GM23338 (cell line): ENCODE measurements at regions not wholly inside any gene's neighbourhood (a gene's known extent, or its start where the extent isn't known, plus 50 kb on each side); places are given as distances from the start of the nearest gene placed in this dataset.
"Not testable (repeated sequence)": the region's sequence is repeated elsewhere in the genome, so short reads cannot be mapped to it uniquely, and the experiment has no call there.

Source experiments
- CREB1 ChIP-seq: fragments of 250-450 bp; sonication (Bioruptor Pico); IDR thresholded peaks from 2 replicates; pipeline ENCODE4 v1.5.0; 2020; ENCODE audit warnings: low read depth, mild to moderate bottlenecking, moderate library complexity
- CTCF ChIP-seq, 2 experiments: fragments of 200-600 bp in 1 of 2; sonication (generic) in 1 of 2; conservative IDR thresholded peaks; 2 replicates each; pipeline versions ENCODE4 v1.5.1 to v1.6.1; 2016 to 2017; ENCODE audit warnings: antibody characterized with exemption in 2 of 2, low read depth in 2 of 2, mild to moderate bottlenecking in 2 of 2, moderate library complexity in 1 of 2
- ETS1 ChIP-seq: IDR thresholded peaks from 2 replicates; pipeline ENCODE4 v1.6.1; 2016; ENCODE audit warnings: antibody characterized with exemption
- EZH2 ChIP-seq: fragments of 200-600 bp; sonication (generic); IDR thresholded peaks from one replicate; pipeline ENCODE4 v1.8.0; 2017; ENCODE audit warnings: antibody characterized with exemption, mild to moderate bottlenecking, low read depth; ENCODE audit not compliant: unreplicated experiment
- EZH2phosphoT487 ChIP-seq: fragments of 200-600 bp; sonication (generic); IDR thresholded peaks from one replicate; pipeline ENCODE4 v1.8.1; 2018; ENCODE audit warnings: antibody characterized with exemption; ENCODE audit not compliant: unreplicated experiment
- JUNB ChIP-seq: IDR thresholded peaks from one replicate; pipeline ENCODE4 v1.6.1; 2016; ENCODE audit warnings: antibody characterized with exemption; ENCODE audit not compliant: unreplicated experiment
- POLR2AphosphoS5 ChIP-seq: IDR thresholded peaks from 2 replicates; pipeline ENCODE4 v1.6.1; 2016; ENCODE audit warnings: antibody characterized with exemption, low read depth
- REST ChIP-seq: IDR thresholded peaks from one replicate; pipeline ENCODE4 v1.6.1; 2018; ENCODE audit warnings: antibody characterized with exemption; ENCODE audit not compliant: unreplicated experiment
- ZNF114 ChIP-seq: fragments of 250-450 bp; sonication (Bioruptor Pico); IDR thresholded peaks from 2 replicates; pipeline ENCODE4 v1.5.0; 2020; ENCODE audit warnings: mild to moderate bottlenecking, moderate library complexity

- TF ChIP-seq EZH2phosphoT487; CTCF (conservative IDR thresholded peaks at IDR 0.05; ENCODE audit: low read depth in 2 of 2); POLR2AphosphoS5; REST; JUNB; EZH2; ZNF114 (CRISPR knock-in tag); CREB1 (CRISPR knock-in tag); ETS1: not testable (repeated sequence)
Measured at GRCh38 chr2:3104958-3105813, 272.4 kb downstream of the EIPR1 start.
